BLaER1 (cell line): ENCODE measurements at regions not wholly inside any gene's neighbourhood (a gene's known extent, or its start where the extent isn't known, plus 50 kb on each side); places are given as distances from the start of the nearest gene placed in this dataset.
"Not testable (repeated sequence)": the region's sequence is repeated elsewhere in the genome, so short reads cannot be mapped to it uniquely, and the experiment has no call there.

Experiments
- H3K27ac ChIP-seq: shearing (Covaris generic); formaldehyde crosslinking; 2 replicates; pipeline ENCODE4 v1.8.1; 2022
- H3K27me3 ChIP-seq: shearing (Covaris generic); formaldehyde crosslinking; 2 replicates; pipeline ENCODE4 v1.8.1; 2022
- H3K36me3 ChIP-seq: shearing (Covaris generic); formaldehyde crosslinking; 2 replicates; pipeline ENCODE4 v1.8.1; 2022
- H3K4me1 ChIP-seq: shearing (Covaris generic); formaldehyde crosslinking; 2 replicates; pipeline ENCODE4 v1.8.1; 2022
- H3K4me2 ChIP-seq: shearing (Covaris generic); formaldehyde crosslinking; 2 replicates; pipeline ENCODE4 v1.8.1; 2022
- H3K4me3 ChIP-seq: shearing (Covaris generic); formaldehyde crosslinking; 2 replicates; pipeline ENCODE4 v1.8.1; 2022
- H3K9ac ChIP-seq: shearing (Covaris generic); formaldehyde crosslinking; 2 replicates; pipeline ENCODE4 v1.8.1; 2022
- H3K9me3 ChIP-seq: shearing (Covaris generic); formaldehyde crosslinking; 2 replicates; pipeline ENCODE4 v1.8.1; 2022
- H4K20me1 ChIP-seq: shearing (Covaris generic); formaldehyde crosslinking; 2 replicates; pipeline ENCODE4 v1.8.1; 2022
- Cebpa-rat ChIP-seq: shearing (Covaris generic); IDR thresholded peaks from 2 replicates; pipeline ENCODE4 v1.8.1; 2022

DNA sequence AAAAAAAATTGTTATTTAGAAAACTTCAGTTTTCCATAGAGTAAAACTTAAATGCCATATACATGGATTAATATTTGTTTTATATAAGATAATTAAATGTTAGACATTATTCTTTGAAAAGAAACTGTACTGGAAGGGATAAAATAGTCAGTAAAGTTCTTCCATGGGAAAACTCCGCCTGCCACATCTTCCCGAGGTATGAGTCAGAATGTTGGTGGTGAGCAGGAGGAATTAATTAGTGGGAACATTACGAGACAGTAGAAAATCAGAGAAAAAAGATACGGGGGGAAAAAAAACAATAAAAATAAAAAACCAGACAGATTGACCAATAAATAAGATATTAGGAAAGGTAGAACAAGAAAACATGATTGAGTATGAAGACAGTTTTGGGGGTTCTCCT is 930.3 kb upstream of the C9orf72 start:
- H3K27me3 ChIP-seq, result no peaks in the 10 kb centered on the region

DNA sequence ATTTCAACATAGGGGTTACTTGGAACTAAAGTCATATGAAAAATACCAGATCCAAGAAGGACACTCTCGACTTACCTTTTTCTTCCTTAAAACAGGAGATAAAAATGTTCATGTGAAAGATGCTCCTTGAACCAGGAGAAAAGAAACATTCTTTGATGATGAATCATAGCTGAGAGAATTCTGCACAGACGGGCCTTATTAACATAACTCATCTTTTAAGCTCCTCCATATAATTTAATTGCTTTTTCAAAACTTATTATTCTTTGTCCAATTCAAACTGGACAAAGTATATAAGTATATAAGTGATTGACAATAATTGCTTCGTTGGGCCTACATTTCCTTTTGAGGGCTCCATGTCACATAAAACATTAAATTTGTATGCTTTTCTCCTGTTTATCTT is 945.2 kb upstream of the C9orf72 start:
- H3K9ac ChIP-seq, result no peak overlapping the region
- H3K4me2 ChIP-seq, result no peak overlapping the region
- H3K4me3 ChIP-seq, result no peak overlapping the region
- no peak overlapping the region for H3K27ac ChIP-seq
- TF ChIP-seq Cebpa-rat, result no peak
- H4K20me1 ChIP-seq, result no peaks in the 10 kb centered on the region
- no peaks in the 10 kb centered on the region for H3K36me3 ChIP-seq
- no peaks in the 10 kb centered on the region for H3K27me3 ChIP-seq
- no peaks in the 10 kb centered on the region for H3K4me1 ChIP-seq
- no peaks in the 10 kb centered on the region for H3K9me3 ChIP-seq

More for the DNA sequence above, 930.3 kb upstream of the C9orf72 start:
- no peak for TF ChIP-seq Cebpa-rat
- no peaks in the 10 kb centered on the region for H4K20me1 ChIP-seq
- no peaks in the 10 kb centered on the region for H3K36me3 ChIP-seq
- H3K4me3 ChIP-seq, result no peak overlapping the region
- no peaks in the 10 kb centered on the region for H3K4me1 ChIP-seq
- H3K27ac ChIP-seq, result no peak overlapping the region
- H3K9ac ChIP-seq, result no peak overlapping the region
- H3K9me3 ChIP-seq, result no peaks in the 10 kb centered on the region
- no peak overlapping the region for H3K4me2 ChIP-seq

DNA sequence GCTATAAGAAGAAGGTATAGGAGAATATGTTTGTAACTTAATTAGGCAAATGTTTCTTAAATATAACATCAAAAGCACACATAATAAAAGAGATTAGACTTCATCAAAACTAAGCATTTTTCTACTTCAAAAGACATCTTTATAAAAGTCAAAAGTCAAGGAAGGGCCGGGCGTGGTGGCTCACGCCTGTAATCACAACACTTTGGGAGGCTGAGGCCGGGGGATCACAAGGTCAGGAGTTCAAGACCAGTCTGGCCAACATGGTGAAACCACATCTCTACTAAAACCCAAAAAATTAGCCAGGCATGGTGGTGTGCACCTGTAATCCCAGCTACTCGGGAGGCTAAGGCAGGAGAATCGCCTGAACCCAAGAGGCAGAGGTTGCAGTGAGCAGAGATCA is 951.0 kb upstream of the C9orf72 start:
- H3K36me3 ChIP-seq, result not testable (repeated sequence)

DNA sequence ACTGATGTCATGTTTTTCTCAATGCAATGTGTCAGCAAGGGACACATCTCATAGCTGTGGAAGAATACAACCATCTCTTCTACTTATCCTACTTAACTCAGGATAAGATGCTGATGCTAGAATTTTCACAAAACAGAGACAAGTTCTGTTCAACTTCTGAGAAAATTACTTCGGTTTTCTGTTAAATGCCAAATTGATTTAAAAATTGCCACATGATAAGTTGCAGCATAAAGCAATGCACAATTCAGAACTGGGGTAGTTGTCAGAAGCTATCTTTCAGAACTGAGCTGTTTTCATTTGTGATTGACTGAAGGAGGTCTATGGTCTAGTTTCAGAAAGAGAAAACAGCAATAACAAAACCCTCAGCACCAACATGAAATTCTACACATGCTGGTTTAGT is 954.8 kb upstream of the C9orf72 start:
- Histone ChIP-seq H3K4me3 (no peak overlapping the region), H3K9me3 (no peaks in the 10 kb centered on the region), H4K20me1 (no peaks in the 10 kb centered on the region), H3K36me3 (no peaks in the 10 kb centered on the region), H3K4me2 (no peak overlapping the region), H3K9ac (no peak overlapping the region), H3K27ac (no peak overlapping the region), H3K4me1 (no peaks in the 10 kb centered on the region), H3K27me3 (no peaks in the 10 kb centered on the region)
- no peak for TF ChIP-seq Cebpa-rat

More for the DNA sequence above, 951.0 kb upstream of the C9orf72 start:
- H3K4me3 ChIP-seq, H3K4me2 ChIP-seq, H3K9me3 ChIP-seq, H3K9ac ChIP-seq, H3K4me1 ChIP-seq, H3K27me3 ChIP-seq, H3K27ac ChIP-seq, H4K20me1 ChIP-seq: not testable (repeated sequence)

DNA sequence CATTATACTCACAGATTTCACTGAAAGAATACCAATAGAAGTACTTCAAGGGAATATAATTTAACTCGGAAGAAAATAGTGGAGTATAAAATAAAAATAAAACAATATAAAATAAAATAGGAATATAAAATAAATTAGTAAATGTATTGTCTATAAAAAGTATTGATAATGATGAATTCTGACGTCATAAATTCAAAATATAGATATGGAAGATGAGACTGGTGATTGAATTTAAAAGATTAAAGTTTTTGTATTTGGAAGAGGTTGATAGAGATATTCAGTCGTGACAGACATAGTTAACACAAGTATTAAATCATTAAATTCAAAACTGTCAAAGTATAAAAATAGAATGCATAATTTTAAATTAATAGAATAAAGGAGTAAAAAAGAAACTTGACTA is 964.9 kb upstream of the C9orf72 start:
- no peaks in the 10 kb centered on the region for H3K9me3 ChIP-seq
- H3K36me3 ChIP-seq, result no peaks in the 10 kb centered on the region
- H3K4me2 ChIP-seq, result no peak overlapping the region
- H3K27ac ChIP-seq, result no peak overlapping the region
- H3K27me3 ChIP-seq, result no peaks in the 10 kb centered on the region
- no peak for TF ChIP-seq Cebpa-rat
- no peak overlapping the region for H3K9ac ChIP-seq
- H4K20me1 ChIP-seq, result no peaks in the 10 kb centered on the region
- no peak overlapping the region for H3K4me3 ChIP-seq
- H3K4me1 ChIP-seq, result no peaks in the 10 kb centered on the region

DNA sequence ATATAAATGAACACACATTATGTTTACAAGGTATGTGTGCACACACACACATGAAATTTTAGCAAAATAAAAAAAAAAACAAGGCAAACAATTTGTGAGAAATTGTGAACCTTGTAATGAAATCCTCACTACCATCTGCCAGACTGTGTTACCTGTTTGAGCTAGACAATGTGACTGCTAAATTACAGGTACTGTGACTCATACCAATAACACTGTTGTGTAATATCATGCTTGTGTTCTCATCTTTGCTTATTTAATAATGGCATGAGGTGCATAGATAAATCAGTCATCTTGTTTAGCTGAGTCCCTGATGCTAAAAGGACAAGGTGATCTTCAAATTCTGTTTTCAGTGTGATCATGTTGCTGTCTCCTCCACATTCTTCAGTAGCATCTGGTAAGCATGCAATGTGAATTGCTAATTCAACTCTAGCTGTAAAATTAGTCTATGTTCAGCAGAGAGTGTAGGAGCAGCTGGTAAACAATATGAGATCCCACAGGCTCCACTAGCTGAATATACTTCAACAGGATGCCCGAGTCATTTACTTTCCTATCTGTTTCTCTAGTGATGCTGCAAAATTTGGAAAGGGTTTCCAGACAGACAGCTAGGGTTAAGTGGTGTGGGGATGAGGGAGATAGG is 966.3 kb upstream of the C9orf72 start:
- Histone ChIP-seq H3K9ac (no peak overlapping the region), H3K27ac (no peak overlapping the region), H3K36me3 (no peaks in the 10 kb centered on the region), H4K20me1 (no peaks in the 10 kb centered on the region), H3K4me2 (no peak overlapping the region), H3K27me3 (no peaks in the 10 kb centered on the region), H3K4me1 (no peaks in the 10 kb centered on the region), H3K9me3 (no peaks in the 10 kb centered on the region), H3K4me3 (no peak overlapping the region)
- no peak for TF ChIP-seq Cebpa-rat

DNA sequence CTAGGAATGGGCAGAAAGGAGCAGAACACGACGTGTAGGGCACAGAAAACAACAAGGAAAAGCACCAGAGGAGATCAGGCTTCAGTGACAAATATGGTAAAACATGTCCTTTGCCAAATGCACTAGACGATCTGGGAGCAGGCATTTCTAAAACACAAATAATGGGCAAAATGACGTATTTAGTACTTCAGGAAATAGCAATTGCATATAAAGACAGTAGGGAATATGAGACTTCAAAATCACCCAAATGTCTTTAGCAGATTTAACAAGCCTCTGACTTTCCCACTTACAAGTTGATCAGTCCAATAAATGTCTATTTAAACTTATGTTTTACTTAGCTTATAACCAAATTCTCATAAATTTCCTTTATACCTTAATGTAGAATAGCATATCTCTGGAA is 969.6 kb upstream of the C9orf72 start:
- Histone ChIP-seq H3K36me3 (no peaks in the 10 kb centered on the region), H3K27ac (no peak overlapping the region), H3K9ac (no peak overlapping the region), H4K20me1 (no peaks in the 10 kb centered on the region), H3K4me1 (no peaks in the 10 kb centered on the region), H3K4me3 (no peak overlapping the region), H3K4me2 (no peak overlapping the region), H3K27me3 (no peaks in the 10 kb centered on the region), H3K9me3 (no peaks in the 10 kb centered on the region)
- TF ChIP-seq Cebpa-rat, result no peak

DNA sequence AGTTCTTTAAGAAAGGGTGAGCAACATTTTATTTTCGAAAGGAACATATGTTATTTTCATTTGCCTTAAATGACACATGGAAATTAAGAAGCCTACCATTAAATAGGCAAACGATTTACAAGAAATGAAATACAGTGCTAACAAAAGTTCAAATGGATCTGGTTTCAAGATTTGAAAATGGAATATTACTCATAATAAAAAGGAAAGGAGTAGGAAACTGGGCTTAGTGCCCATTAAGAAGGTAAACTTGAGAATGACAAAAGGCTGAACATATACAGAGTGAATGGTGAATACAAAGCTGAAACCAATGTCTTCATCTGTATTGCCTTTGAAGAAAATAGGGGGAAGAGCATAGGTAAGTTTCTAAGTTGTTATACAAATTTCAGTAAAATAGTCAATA is 974.2 kb upstream of the C9orf72 start:
- Histone ChIP-seq H4K20me1 (no peaks in the 10 kb centered on the region), H3K36me3 (no peaks in the 10 kb centered on the region), H3K4me3 (no peak overlapping the region), H3K9ac (no peak overlapping the region), H3K27ac (no peak overlapping the region), H3K27me3 (no peaks in the 10 kb centered on the region), H3K4me1 (no peaks in the 10 kb centered on the region), H3K9me3 (no peaks in the 10 kb centered on the region), H3K4me2 (no peak overlapping the region)
- TF ChIP-seq Cebpa-rat, result no peak

DNA sequence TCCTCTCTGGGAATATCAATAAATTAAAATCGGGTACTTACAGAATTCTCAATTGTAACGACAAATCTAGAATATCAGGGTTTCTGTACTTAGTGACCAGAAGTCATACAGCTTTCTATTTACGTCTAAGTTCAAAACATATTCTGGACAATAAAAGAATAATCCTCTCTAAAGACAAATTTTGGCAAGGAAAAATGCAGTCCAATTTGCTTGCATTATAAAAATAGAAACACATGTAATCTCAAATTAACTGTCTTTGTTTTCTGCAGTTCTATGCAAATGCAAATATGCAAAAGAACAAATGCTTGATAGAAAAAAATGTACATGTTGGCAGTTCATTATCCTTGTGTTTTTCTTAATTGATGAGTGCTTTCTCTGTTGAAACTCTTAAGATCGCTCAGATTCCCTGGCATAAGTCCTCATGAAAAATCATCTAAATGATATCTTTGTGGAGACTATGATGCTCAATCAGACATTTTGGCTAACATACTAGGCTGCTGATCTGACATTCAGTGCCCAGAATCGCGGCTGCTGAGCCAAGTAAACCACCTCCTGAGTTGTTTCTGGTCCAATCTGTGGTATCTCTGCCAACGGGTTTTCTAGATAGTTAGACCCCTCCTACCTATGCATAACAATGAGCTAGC is 990.1 kb upstream of the C9orf72 start:
- no peak for TF ChIP-seq Cebpa-rat
- Histone ChIP-seq H3K9me3 (no peaks in the 10 kb centered on the region), H3K4me1 (no peaks in the 10 kb centered on the region), H3K36me3 (no peaks in the 10 kb centered on the region), H3K9ac (no peak overlapping the region), H3K27ac (no peak overlapping the region), H3K4me2 (no peak overlapping the region), H4K20me1 (no peaks in the 10 kb centered on the region), H3K27me3 (no peaks in the 10 kb centered on the region), H3K4me3 (no peak overlapping the region)

DNA sequence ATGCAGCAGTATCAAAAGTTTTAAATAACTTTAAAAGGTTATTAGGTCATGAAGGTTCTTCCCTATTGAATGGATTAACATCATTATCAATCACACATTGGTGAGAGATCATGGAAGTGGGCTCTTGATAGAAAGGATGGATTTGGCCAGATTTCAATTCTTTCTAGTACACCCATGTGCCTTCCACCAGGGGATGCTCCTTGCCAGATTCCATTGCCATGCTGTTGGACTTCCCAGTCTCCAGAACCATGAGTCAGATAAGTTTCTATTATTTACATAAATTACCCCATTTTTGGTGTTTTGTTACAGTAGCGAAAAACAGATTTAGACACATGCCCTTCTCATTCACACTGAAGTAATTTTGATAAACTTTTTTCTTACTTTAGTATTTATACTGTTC is 1010.6 kb upstream of the C9orf72 start:
- no peak overlapping the region for H3K27ac ChIP-seq
- H3K27me3 ChIP-seq, result no peaks in the 10 kb centered on the region
- H3K9me3 ChIP-seq, result no peaks in the 10 kb centered on the region
- H3K4me1 ChIP-seq, result no peaks in the 10 kb centered on the region
- H3K4me3 ChIP-seq, result no peak overlapping the region
- H3K9ac ChIP-seq, result no peak overlapping the region
- H4K20me1 ChIP-seq, result no peaks in the 10 kb centered on the region
- no peaks in the 10 kb centered on the region for H3K36me3 ChIP-seq
- H3K4me2 ChIP-seq, result no peak overlapping the region
- TF ChIP-seq Cebpa-rat, result no peak

DNA sequence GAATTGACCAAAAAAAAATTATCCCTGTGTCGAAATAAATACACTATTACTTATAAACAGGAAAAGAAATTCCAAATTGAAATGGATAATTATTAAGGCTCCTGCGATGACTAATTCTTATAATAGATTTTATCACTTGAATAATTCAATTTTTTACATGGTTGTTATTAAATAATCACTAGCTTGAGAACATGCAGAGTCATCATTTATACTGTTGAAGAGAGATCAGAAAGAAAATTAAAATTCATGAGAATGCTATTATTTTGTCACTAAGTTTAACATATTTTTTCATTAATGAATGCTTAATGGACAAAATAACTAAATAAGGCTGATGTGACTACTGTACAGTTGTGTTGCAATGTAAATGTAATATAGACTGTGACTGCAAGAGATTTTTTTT is 1011.3 kb upstream of the C9orf72 start:
- no peaks in the 10 kb centered on the region for H4K20me1 ChIP-seq
- H3K4me1 ChIP-seq, result no peaks in the 10 kb centered on the region
- H3K4me3 ChIP-seq, result no peak overlapping the region
- no peak for TF ChIP-seq Cebpa-rat
- no peaks in the 10 kb centered on the region for H3K9me3 ChIP-seq
- H3K27ac ChIP-seq, result no peak overlapping the region
- no peak overlapping the region for H3K9ac ChIP-seq
- H3K27me3 ChIP-seq, result no peaks in the 10 kb centered on the region
- H3K4me2 ChIP-seq, result no peak overlapping the region
- H3K36me3 ChIP-seq, result no peaks in the 10 kb centered on the region
